Suprapubic skin (tissue), 4 donors: ENCODE measurements at regions not wholly inside any gene's neighbourhood (a gene's known extent, or its start where the extent isn't known, plus 50 kb on each side); places are given as distances from the start of the nearest gene placed in this dataset.

Experiments
- DNase-seq, 2 donors: peaks; one replicate each; pipeline ENCODE4 v3.0.0-alpha.2; 2019; ENCODE audit warnings: low spot score in 2 of 2
- H3K27ac ChIP-seq: fragments of 200-600 bp; sonication (generic); one replicate; pipeline ENCODE4 v1.5.1; 2019
- H3K27me3 ChIP-seq: fragments of 200-600 bp; sonication (generic); one replicate; pipeline ENCODE4 v1.5.1; 2019
- H3K36me3 ChIP-seq: fragments of 200-600 bp; sonication (generic); one replicate; pipeline ENCODE4 v1.5.1; 2019
- H3K4me1 ChIP-seq: fragments of 200-600 bp; sonication (generic); one replicate; pipeline ENCODE4 v1.5.1; 2019
- H3K4me3 ChIP-seq: fragments of 200-600 bp; sonication (generic); one replicate; pipeline ENCODE4 v1.5.1; 2019; ENCODE audit warnings: mild to moderate bottlenecking
- H3K9me3 ChIP-seq: fragments of 200-600 bp; sonication (generic); one replicate; pipeline ENCODE4 v1.5.1; 2019
- CTCF ChIP-seq, 2 donors: fragments of 200-600 bp in 1 of 2; fragments of 450-650 bp in 1 of 2; sonication (generic) in 1 of 2; IDR thresholded peaks; one replicate each; pipeline ENCODE4 v1.5.1; 2016 to 2019; ENCODE audit warnings: antibody characterized with exemption in 2 of 2, mild to moderate bottlenecking in 1 of 2, moderate library complexity in 1 of 2
- EP300 ChIP-seq: sonication (generic); formaldehyde crosslinking; IDR thresholded peaks from one replicate; pipeline ENCODE4 v1.6.1; 2017; ENCODE audit warnings: antibody characterized with exemption
- POLR2A ChIP-seq, 2 donors: fragments of 450-650 bp; IDR thresholded peaks; one replicate each; pipeline ENCODE4 v1.6.1; 2017; ENCODE audit warnings: antibody characterized with exemption in 2 of 2, mild to moderate bottlenecking in 2 of 2, moderate library complexity in 2 of 2
- POLR2AphosphoS5 ChIP-seq, 3 donors: sonication (generic); formaldehyde crosslinking; IDR thresholded peaks; one replicate each; pipeline ENCODE4 v1.6.1; 2017; ENCODE audit warnings: antibody characterized with exemption in 3 of 3
- WGBS: methylation state at CpG from one replicate; pipeline ENCODE4 v1.1.5; 2018; 5-methylcytosine and 5-hydroxymethylcytosine counted together

GRCh38 chr3:105960381-105960780 is 91.6 kb upstream of the CBLB start:
- H3K27me3 ChIP-seq = no peaks in the 10 kb centered on the region
- no peak for DNase-seq
- no peaks in the 10 kb centered on the region for H3K36me3 ChIP-seq
- no peak overlapping the region for H3K27ac ChIP-seq
- WGBS = 90% methylated on average over 5 of the region's 5 CpGs
- TF ChIP-seq POLR2AphosphoS5 (IDR thresholded peaks at IDR 0.05) (no peak), EP300 (no peak), CTCF (IDR thresholded peaks at IDR 0.05) (no peak), POLR2A (IDR thresholded peaks at IDR 0.05) (no peak)
- no peaks in the 10 kb centered on the region for H3K9me3 ChIP-seq
- peaks cover 2% of the 10 kb centered on the region for H3K4me1 ChIP-seq
- no peak overlapping the region for H3K4me3 ChIP-seq

- Histone ChIP-seq H3K27me3 (no peaks in the 10 kb centered on the region), H3K4me3 (no peak overlapping the region), H3K27ac (no peak overlapping the region), H3K4me1 (peaks cover 12% of the 10 kb centered on the region), H3K36me3 (no peaks in the 10 kb centered on the region), H3K9me3 (no peaks in the 10 kb centered on the region)
- WGBS = 89% methylated on average over 1 of the region's 1 CpG
- TF ChIP-seq POLR2A (IDR thresholded peaks at IDR 0.05) (no peak), POLR2AphosphoS5 (IDR thresholded peaks at IDR 0.05) (no peak), CTCF (IDR thresholded peaks at IDR 0.05) (no peak), EP300 (no peak)
- DNase-seq = no peak
Observed at GRCh38 chr3:105963161-105963560, 94.3 kb upstream of the CBLB start.

GRCh38 chr3:105965384-105965783 is 96.6 kb upstream of the CBLB start:
- no peak for DNase-seq
- no peaks in the 10 kb centered on the region for H3K9me3 ChIP-seq
- no peak overlapping the region for H3K4me3 ChIP-seq
- TF ChIP-seq CTCF (IDR thresholded peaks at IDR 0.05) = no peak
- no peaks in the 10 kb centered on the region for H3K36me3 ChIP-seq
- no peak overlapping the region for H3K27ac ChIP-seq
- no peaks in the 10 kb centered on the region for H3K27me3 ChIP-seq
- WGBS = 28% methylated on average over 3 of the region's 3 CpGs
- peaks cover 15% of the 10 kb centered on the region for H3K4me1 ChIP-seq

- WGBS = 21% methylated on average over 1 of the region's 1 CpG
- Histone ChIP-seq H3K4me3 (no peak overlapping the region), H3K27me3 (no peaks in the 10 kb centered on the region), H3K36me3 (no peaks in the 10 kb centered on the region), H3K27ac (no peak overlapping the region), H3K4me1 (peaks cover 16% of the 10 kb centered on the region), H3K9me3 (peaks cover 4% of the 10 kb centered on the region)
- TF ChIP-seq POLR2AphosphoS5 (IDR thresholded peaks at IDR 0.05) (no peak), CTCF (IDR thresholded peaks at IDR 0.05) (no peak), EP300 (no peak), POLR2A (IDR thresholded peaks at IDR 0.05) (no peak)
- DNase-seq = no peak
Observed at GRCh38 chr3:105967117-105967516, 98.3 kb upstream of the CBLB start.

- Histone ChIP-seq H3K4me3 (no peak overlapping the region), H3K36me3 (no peaks in the 10 kb centered on the region), H3K27ac (no peak overlapping the region), H3K27me3 (no peaks in the 10 kb centered on the region), H3K4me1 (peaks cover 15% of the 10 kb centered on the region), H3K9me3 (peaks cover 4% of the 10 kb centered on the region)
- peak in 1 of 3 donors; percentile 18 for TF ChIP-seq POLR2AphosphoS5 (IDR thresholded peaks at IDR 0.05)
- no peak for TF ChIP-seq EP300
- no peak for TF ChIP-seq POLR2A (IDR thresholded peaks at IDR 0.05)
- 17% methylated on average over 1 of the region's 1 CpG for WGBS
- DNase-seq = peak in 1 of 2 donors; percentile 58
Observed at GRCh38 chr3:105970283-105970682, 101.5 kb upstream of the CBLB start.

- Histone ChIP-seq H3K36me3 (no peaks in the 10 kb centered on the region), H3K9me3 (peaks cover 4% of the 10 kb centered on the region), H3K4me3 (no peak overlapping the region), H3K27me3 (no peaks in the 10 kb centered on the region), H3K4me1 (peaks cover 5% of the 10 kb centered on the region), H3K27ac (no peak overlapping the region)
- no peak for DNase-seq
- WGBS = 0% methylated on average over 1 of the region's 1 CpG
- TF ChIP-seq POLR2AphosphoS5 (IDR thresholded peaks at IDR 0.05) = no peak
- no peak for TF ChIP-seq POLR2A (IDR thresholded peaks at IDR 0.05)
- no peak for TF ChIP-seq CTCF (IDR thresholded peaks at IDR 0.05)
- TF ChIP-seq EP300 = no peak
Observed at GRCh38 chr3:105972069-105972468, 103.3 kb upstream of the CBLB start.
